ENCODE measurements at regions not wholly inside any gene's neighbourhood (a gene's known extent, or its start where the extent isn't known, plus 50 kb on each side); places are given as distances from the start of the nearest gene placed in this dataset.

- TF ChIP-seq, protein P1, sequence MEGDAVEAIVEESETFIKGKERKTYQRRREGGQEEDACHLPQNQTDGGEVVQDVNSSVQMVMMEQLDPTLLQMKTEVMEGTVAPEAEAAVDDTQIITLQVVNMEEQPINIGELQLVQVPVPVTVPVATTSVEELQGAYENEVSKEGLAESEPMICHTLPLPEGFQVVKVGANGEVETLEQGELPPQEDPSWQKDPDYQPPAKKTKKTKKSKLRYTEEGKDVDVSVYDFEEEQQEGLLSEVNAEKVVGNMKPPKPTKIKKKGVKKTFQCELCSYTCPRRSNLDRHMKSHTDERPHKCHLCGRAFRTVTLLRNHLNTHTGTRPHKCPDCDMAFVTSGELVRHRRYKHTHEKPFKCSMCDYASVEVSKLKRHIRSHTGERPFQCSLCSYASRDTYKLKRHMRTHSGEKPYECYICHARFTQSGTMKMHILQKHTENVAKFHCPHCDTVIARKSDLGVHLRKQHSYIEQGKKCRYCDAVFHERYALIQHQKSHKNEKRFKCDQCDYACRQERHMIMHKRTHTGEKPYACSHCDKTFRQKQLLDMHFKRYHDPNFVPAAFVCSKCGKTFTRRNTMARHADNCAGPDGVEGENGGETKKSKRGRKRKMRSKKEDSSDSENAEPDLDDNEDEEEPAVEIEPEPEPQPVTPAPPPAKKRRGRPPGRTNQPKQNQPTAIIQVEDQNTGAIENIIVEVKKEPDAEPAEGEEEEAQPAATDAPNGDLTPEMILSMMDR (IDR thresholded peaks at IDR 0.05), result no peak
- no peak for TF ChIP-seq POLR2A (IDR thresholded peaks at IDR 0.05)
Measured at GRCh38 chr21:20760221-20760620, 238.0 kb upstream of the NCAM2 start.
